Spinal cord (tissue), 9 donors: ENCODE measurements at regions not wholly inside any gene's neighbourhood (a gene's known extent, or its start where the extent isn't known, plus 50 kb on each side); places are given as distances from the start of the nearest gene placed in this dataset.

Source experiments
- DNase-seq, 6 donors: peaks; one replicate each; pipeline versions ENCODE4 v3.0.0 to v3.0.0-alpha.2; 2013 to 2015; ENCODE audit warnings: low spot score in 6 of 6, low read depth in 4 of 6
- H3K27ac ChIP-seq: one replicate; pipeline ENCODE4 v1.5.1; 2013; ENCODE audit warnings: low read depth, low read length, control low read depth
- H3K27me3 ChIP-seq: one replicate; pipeline ENCODE4 v1.6.1; 2013; ENCODE audit warnings: low read length; ENCODE audit not compliant: control insufficient read depth, insufficient read depth
- H3K36me3 ChIP-seq: one replicate; pipeline ENCODE4 v1.6.1; 2013; ENCODE audit warnings: low read length; ENCODE audit not compliant: control insufficient read depth, insufficient read depth
- H3K4me1 ChIP-seq: one replicate; pipeline ENCODE4 v1.6.1; 2013; ENCODE audit warnings: low read length; ENCODE audit not compliant: control insufficient read depth, insufficient read depth
- H3K4me3 ChIP-seq: one replicate; pipeline ENCODE4 v1.5.1; 2013; ENCODE audit warnings: low read depth, low read length, control low read depth
- H3K9me3 ChIP-seq: one replicate; pipeline ENCODE4 v1.6.1; 2013; ENCODE audit warnings: low read length; ENCODE audit not compliant: control insufficient read depth, insufficient read depth
- WGBS: methylation state at CpG from one replicate; pipeline ENCODE4 v1.1.5; 2013; ENCODE audit warnings: missing lambda C conversion rate; ENCODE audit not compliant: insufficient coverage; 5-methylcytosine and 5-hydroxymethylcytosine counted together
- donor health status: healthy.

DNA sequence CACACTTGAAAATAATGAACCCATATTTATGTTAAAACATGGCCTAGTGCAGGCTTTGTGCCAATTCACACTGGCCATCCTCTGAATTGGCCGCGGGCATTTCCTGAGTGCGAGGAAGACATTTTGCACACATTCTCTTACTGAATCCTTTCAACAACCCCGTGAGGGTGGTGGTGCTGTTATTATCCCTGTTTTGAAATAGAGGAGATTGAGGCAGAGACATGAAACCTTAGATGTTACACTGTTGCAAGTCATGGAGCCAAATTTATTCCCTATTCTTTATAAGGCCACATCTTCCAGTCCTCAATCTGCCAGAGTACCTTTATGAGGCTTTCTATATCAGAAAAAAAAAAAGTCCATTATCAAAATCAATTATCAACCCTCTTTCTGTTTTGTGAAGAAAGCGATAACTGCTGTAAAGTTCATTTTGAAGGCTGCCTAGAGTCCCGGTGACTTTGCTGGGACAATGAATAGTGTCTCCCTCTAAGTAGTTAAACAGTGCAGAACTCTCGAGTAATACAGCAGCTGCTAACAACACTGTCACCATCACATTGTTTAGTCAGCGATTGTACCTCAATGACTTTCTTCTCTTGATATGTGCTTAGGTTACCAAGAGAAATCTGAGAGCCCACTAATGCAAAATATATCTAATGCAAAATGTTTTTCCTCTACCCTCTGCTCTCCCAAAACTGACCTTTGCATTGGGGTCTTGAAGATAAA is 242.3 kb upstream of the PPARGC1A start:
- no peaks in the 10 kb centered on the region for H3K27me3 ChIP-seq
- H3K36me3 ChIP-seq = no peaks in the 10 kb centered on the region
- no peak overlapping the region for H3K27ac ChIP-seq
- H3K4me1 ChIP-seq = no peaks in the 10 kb centered on the region
- no peaks in the 10 kb centered on the region for H3K9me3 ChIP-seq
- WGBS = 69% methylated on average over 3 of the region's 8 CpGs
- DNase-seq = peak in 1 of 6 donors; percentile 29
- H3K4me3 ChIP-seq = no peak overlapping the region

DNA sequence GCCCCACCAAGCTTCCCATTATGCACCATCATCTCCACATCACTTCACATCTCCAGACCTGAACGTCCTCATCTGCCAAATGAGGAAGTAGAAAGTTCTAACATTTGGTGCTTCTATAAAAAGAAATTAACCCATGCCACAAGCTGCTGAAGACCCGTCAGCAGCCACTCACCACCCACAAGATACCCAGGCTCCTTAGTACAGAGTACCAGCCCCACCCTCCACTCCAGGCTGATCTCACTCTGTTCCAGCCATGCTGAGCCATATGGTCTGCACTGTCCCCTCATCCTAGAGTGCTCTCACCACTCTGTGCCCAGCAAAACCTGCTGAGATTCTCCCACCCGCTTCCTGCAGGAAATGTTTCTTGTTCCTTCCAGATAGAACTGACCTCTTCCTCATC is 240.8 kb upstream of the PPARGC1A start:
- no peaks in the 10 kb centered on the region for H3K36me3 ChIP-seq
- no peak overlapping the region for H3K4me3 ChIP-seq
- no peaks in the 10 kb centered on the region for H3K4me1 ChIP-seq
- DNase-seq = no peak
- no peaks in the 10 kb centered on the region for H3K9me3 ChIP-seq
- no peaks in the 10 kb centered on the region for H3K27me3 ChIP-seq
- WGBS = 88% methylated on average over 2 of the region's 3 CpGs
- no peak overlapping the region for H3K27ac ChIP-seq

DNA sequence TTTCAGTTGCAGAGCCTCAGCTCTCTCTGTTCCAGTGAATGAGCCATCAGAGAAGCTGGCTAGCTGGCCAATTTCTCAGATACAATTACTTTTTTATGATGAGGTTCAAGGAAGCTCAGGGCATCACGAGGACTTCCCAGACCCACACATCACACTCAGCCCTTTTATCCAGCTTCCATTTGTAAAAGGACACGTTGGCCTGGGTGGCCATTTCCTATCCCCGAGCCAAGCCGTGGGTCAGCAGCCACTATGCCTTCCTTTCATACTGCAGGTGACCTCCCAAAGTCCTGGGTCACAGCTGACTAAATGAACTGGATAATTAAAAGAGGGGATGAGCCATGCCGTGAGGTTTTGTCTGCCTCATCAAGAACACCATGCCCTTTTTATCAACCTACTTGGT is 236.9 kb upstream of the PPARGC1A start:
- no peaks in the 10 kb centered on the region for H3K27me3 ChIP-seq
- no peaks in the 10 kb centered on the region for H3K4me1 ChIP-seq
- H3K36me3 ChIP-seq = no peaks in the 10 kb centered on the region
- H3K9me3 ChIP-seq = no peaks in the 10 kb centered on the region
- WGBS = 59% methylated on average over 2 of the region's 5 CpGs
- H3K27ac ChIP-seq = no peak overlapping the region
- no peak overlapping the region for H3K4me3 ChIP-seq
- no peak for DNase-seq

DNA sequence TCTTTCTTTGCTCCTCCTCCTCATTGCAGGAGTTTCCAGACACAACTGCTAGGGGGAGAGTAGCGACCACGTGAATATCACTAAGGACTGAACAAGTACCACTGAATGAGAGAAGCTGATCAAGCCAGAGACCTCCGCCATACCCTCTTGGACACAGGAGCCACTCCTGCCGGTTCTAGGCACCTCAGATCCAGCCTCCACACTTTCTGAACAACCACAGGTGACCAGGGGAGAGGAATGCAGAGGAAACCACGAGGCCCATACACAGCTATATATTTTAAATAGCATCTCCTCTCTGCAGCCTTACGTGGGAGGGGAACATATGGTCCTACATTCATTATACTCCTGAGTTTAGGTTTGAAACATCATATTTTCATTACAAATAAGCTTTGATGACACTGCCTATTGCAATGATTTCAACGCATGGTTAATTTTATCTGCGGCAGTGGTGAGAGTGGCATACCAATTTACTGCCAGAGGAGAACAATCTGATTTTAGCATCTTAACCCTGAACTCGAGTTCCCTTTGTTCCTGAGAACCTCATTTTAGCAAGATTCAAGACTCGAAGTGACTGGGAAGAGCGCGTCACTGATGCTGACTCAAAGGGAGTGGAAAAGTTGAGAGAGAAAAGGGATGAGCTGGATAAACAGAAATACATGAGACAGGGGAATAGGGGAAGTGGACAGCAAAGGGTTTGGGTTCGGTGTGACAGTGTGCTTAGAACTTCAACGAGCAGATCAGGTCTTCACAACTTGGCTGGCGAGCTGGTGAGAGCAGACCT is 231.7 kb upstream of the PPARGC1A start:
- Histone ChIP-seq H3K4me3 (no peak overlapping the region), H3K36me3 (no peaks in the 10 kb centered on the region), H3K4me1 (no peaks in the 10 kb centered on the region), H3K27ac (no peak overlapping the region), H3K27me3 (no peaks in the 10 kb centered on the region), H3K9me3 (no peaks in the 10 kb centered on the region)
- DNase-seq = peak in 1 of 6 donors; percentile 34
- WGBS = 77% methylated on average over 10 of the region's 15 CpGs

DNA sequence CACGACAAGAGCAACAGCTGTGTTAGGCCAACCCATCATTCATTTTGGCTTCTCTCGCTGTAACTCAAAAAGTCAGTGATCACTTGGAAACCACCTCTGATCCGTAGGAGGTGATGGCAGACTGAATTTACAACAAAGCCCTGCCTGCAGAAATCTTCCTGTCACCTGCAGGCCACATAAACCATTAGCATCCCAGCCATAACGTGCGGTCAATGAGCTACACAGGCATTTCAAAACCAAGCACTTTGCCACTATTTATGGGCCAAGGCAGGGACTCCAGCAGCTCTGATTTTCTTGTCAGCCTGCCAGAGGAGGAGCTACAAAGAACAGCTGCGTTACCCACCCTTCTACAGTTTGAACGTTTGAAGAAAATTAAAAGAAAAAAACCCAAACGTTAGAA is 228.1 kb upstream of the PPARGC1A start:
- peak in 1 of 6 donors; percentile 42 for DNase-seq

DNA sequence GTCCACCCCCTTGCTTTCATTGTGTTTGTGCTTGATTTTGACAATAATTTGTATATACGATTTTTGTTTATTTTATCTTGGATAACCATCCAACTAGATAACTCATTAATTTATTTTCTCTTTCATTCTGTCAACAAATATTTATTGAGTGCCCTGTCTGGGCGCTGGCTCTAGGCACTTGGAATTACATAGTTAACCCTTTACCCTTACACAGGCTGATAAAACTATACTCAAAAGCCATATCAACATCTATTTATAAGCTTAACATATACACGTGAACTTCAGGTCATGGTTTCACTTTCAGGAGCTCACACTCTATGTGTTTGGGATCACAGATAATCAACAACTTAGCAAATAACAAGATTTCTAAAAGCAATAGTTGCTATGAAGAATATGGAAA is 226.3 kb upstream of the PPARGC1A start:
- DNase-seq = no peak
- no CpG with 5 or more reads among the region's 3 CpGs for WGBS
- H3K36me3 ChIP-seq = no peaks in the 10 kb centered on the region
- peaks cover 3% of the 10 kb centered on the region for H3K9me3 ChIP-seq
- H3K27me3 ChIP-seq = no peaks in the 10 kb centered on the region
- no peak overlapping the region for H3K27ac ChIP-seq
- H3K4me3 ChIP-seq = no peak overlapping the region
- H3K4me1 ChIP-seq = no peaks in the 10 kb centered on the region

More for the DNA sequence above, 228.1 kb upstream of the PPARGC1A start:
- Histone ChIP-seq H3K9me3 (peaks cover 3% of the 10 kb centered on the region), H3K4me1 (no peaks in the 10 kb centered on the region), H3K36me3 (no peaks in the 10 kb centered on the region), H3K4me3 (no peak overlapping the region), H3K27ac (no peak overlapping the region), H3K27me3 (no peaks in the 10 kb centered on the region)
- 29% methylated on average over 7 of the region's 8 CpGs for WGBS

DNA sequence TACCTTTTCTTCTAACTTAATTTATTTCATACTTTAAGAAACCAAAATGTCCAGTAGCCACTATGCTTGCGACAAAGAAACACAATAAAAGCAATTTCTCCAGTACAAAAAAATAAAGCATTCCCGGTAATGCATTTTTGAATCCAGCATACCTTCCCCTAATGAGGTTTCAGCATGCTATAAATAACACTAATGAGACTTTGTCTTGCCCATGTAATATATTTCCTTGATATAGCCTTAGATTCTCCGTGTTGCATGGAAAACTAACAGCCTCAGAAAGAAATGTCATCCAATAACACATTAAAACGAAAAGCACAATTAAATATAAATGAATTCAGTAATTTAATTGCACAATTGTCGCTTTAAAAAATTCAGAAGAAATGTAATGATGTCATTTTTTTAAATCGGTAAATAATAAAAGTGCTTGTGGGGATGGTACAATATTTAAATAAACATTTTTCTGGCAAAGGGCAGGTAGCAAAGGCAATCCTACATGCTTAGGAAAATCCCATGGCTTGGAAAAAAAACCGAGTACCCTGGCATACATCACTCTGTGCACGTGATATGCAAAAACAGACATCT is 225.2 kb upstream of the PPARGC1A start:
- WGBS = 83% methylated on average over 2 of the region's 8 CpGs
- peak in 1 of 6 donors; percentile 61 for DNase-seq
- Histone ChIP-seq H3K4me1 (no peaks in the 10 kb centered on the region), H3K9me3 (peaks cover 3% of the 10 kb centered on the region), H3K27me3 (no peaks in the 10 kb centered on the region), H3K4me3 (no peak overlapping the region), H3K36me3 (no peaks in the 10 kb centered on the region), H3K27ac (no peak overlapping the region)

DNA sequence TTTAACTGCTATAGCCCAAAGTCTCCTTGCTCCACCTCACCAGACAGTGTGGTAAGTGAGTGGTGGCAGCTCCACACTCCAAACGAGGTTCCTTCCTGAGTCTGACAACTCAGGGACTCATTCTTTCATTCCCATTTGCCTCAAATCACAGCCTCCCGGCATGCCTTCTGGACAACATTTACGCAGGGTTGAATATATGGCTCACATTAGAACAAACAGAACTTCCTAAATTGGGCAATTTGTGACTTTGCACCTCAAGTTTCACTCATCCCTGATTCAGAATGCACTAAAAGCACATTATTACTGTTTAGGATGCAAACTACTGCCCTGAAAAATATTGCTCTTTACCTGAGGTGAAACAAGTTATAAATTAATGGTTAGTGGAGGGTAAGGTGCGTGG is 224.6 kb upstream of the PPARGC1A start:
- DNase-seq = no peak
- Histone ChIP-seq H3K27me3 (no peaks in the 10 kb centered on the region), H3K4me1 (no peaks in the 10 kb centered on the region), H3K36me3 (no peaks in the 10 kb centered on the region), H3K9me3 (peaks cover 3% of the 10 kb centered on the region), H3K27ac (no peak overlapping the region), H3K4me3 (no peak overlapping the region)
- 63% methylated on average over 2 of the region's 4 CpGs for WGBS

DNA sequence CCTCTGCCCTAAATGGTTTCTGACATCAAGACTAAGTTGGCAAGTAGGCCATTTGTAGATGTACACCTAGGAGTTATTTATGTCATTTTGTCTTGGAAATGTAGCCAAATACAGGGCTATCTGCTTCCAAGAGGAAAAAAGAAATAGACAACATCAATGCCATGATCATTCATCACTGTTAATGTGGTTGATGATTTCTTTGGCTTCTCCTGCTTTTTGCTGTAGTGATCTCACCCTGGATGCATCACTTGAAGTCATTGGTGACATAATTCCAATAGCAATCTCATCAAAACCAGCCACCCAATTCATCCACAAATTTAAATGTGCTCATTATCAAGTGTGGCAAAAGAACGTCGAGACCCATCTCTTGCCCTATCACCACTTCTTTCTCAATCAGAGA is 222.6 kb upstream of the PPARGC1A start:
- DNase-seq = no peak
- Histone ChIP-seq H3K4me1 (no peaks in the 10 kb centered on the region), H3K27ac (no peak overlapping the region), H3K4me3 (no peak overlapping the region), H3K27me3 (no peaks in the 10 kb centered on the region), H3K36me3 (no peaks in the 10 kb centered on the region), H3K9me3 (peaks cover 3% of the 10 kb centered on the region)
- WGBS = no CpG with 5 or more reads among the region's 2 CpGs
